PFSK-1 (cell line): ENCODE measurements at regions not wholly inside any gene's neighbourhood (a gene's known extent, or its start where the extent isn't known, plus 50 kb on each side); places are given as distances from the start of the nearest gene placed in this dataset.

Experiments
- FOXP2 ChIP-seq: optimal IDR thresholded peaks from 2 replicates; pipeline ENCODE3; 2011; ENCODE audit warnings: borderline replicate concordance, control low read depth, inconsistent platforms; ENCODE audit not compliant: insufficient read depth; ENCODE audit errors: extremely low read length, extremely low read depth
- POLR2AphosphoS5 ChIP-seq: IDR thresholded peaks from 2 replicates; pipeline ENCODE4 v1.6.1; 2012; ENCODE audit warnings: low read depth, mild to moderate bottlenecking, control low read depth, low read length, moderate library complexity
- REST ChIP-seq, 2 experiments: IDR thresholded peaks; 2 replicates each; pipeline versions ENCODE4 v1.6.1 to v1.8.0; 2011 to 2012; ENCODE audit warnings: low read depth in 2 of 2, low read length in 2 of 2, control low read depth in 1 of 2, inconsistent platforms in 1 of 2, mild to moderate bottlenecking in 1 of 2, moderate library complexity in 1 of 2; ENCODE audit not compliant: insufficient read depth in 1 of 2
- SIN3A ChIP-seq: IDR thresholded peaks from 2 replicates; pipeline ENCODE4 v1.6.1; 2012; ENCODE audit warnings: mild to moderate bottlenecking, low read length, moderate library complexity, borderline replicate concordance; ENCODE audit not compliant: insufficient read depth
- TAF1 ChIP-seq: IDR thresholded peaks from 2 replicates; pipeline ENCODE4 v1.6.1; 2012; ENCODE audit warnings: low read length, control low read depth, borderline replicate concordance; ENCODE audit not compliant: insufficient read depth

GRCh38 chr4:181431661-181432060 lies 811.5 kb upstream of the TENM3 start:
- TF ChIP-seq SIN3A (no peak), POLR2AphosphoS5 (no peak), TAF1 (no peak), REST (IDR thresholded peaks at IDR 0.05; ENCODE audit: insufficient read depth in 1 of 2, low read depth in 2 of 2, low read length in 2 of 2) (no peak), FOXP2 (no peak)
